ENCODE measurements at regions not wholly inside any gene's neighbourhood (a gene's known extent, or its start where the extent isn't known, plus 50 kb on each side); places are given as distances from the start of the nearest gene placed in this dataset.

DNA sequence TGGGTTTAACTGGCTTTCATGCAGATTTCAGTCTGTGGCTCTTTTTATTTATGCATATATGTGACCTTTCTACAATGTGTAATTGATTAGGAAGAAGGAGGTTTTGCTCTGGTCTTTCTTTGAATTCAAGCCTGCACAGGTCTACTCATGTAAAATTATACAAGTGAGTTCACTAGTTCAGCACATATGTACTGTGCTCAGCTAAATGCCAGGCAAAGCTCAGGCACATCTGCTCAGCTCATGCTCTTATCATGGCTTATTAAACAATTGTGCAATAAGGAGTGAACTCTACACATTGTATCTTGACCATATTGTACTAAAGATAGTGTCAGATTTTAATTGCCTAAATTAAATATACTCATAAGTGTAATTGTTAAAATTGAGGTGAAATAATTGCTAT is 378.4 kb downstream of the ADGRL2 start:
- TF ChIP-seq YY1 (IDR thresholded peaks at IDR 0.05; ENCODE audit: low read depth) (no peak), NFIC (IDR thresholded peaks at IDR 0.05) (no peak), CREB1 (IDR thresholded peaks at IDR 0.05; ENCODE audit: low read depth) (no peak), ZBTB7A (IDR thresholded peaks at IDR 0.05; ENCODE audit: low read depth) (no peak)

Measured in Ishikawa (cell line).